22Rv1 (cell line): ENCODE measurements at regions not wholly inside any gene's neighbourhood (a gene's known extent, or its start where the extent isn't known, plus 50 kb on each side); places are given as distances from the start of the nearest gene placed in this dataset.

Source experiments
- CTCF ChIP-seq: fragments of 450-650 bp; IDR thresholded peaks from 2 replicates; pipeline ENCODE4 v1.5.1; 2017; ENCODE audit warnings: mild to moderate bottlenecking
- ZFX ChIP-seq: fragments of 450-650 bp; IDR thresholded peaks from 2 replicates; pipeline ENCODE4 v1.6.1; 2017; ENCODE audit warnings: antibody characterized with exemption, borderline replicate concordance

DNA sequence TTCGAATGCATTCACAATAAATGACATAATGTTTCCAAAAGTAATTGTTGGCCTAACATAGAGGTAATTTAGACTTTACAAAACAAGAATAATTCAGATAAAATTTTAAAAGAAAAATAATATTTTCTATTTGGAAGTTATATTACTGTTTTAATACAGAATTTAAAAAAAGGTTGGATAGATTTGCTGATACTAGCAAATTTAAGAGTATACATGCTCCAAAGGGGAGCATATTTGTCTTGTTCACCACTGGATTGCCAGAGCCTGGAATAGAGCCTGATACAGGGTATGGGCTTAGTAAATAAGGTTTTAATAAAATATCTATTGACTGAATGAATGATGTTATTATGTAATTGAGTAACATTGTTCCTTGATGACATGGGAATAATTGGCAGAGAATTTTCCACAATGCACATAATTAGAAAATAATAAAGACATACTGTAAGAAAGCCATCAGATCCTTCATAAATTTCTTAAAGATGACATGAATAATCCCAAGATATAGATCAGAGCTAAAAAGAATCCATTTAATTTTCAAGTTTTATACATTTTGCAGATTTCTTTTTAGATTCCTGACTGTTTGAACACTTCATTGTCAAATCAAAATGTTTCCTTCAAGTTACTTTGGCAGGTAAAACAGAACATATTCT is 305.3 kb downstream of the SLC6A15 start:
- TF ChIP-seq CTCF: no peak
- TF ChIP-seq ZFX: no peak
